Gastrocnemius medialis (tissue), 4 donors: ENCODE measurements at regions not wholly inside any gene's neighbourhood (a gene's known extent, or its start where the extent isn't known, plus 50 kb on each side); places are given as distances from the start of the nearest gene placed in this dataset.

Experiments
- POLR2A ChIP-seq, 2 donors: fragments of 450-650 bp; IDR thresholded peaks; one replicate each; pipeline ENCODE4 v1.6.1; 2017; ENCODE audit warnings: antibody characterized with exemption in 2 of 2, mild to moderate bottlenecking in 2 of 2, moderate library complexity in 2 of 2
- TF ChIP-seq, protein P1 (sequence below), 5 experiments: fragments of 450-650 bp in 3 of 5; fragments of 200-600 bp in 2 of 5; sonication (generic) in 2 of 5; IDR thresholded peaks in 4 of 5; conservative IDR thresholded peaks in 1 of 5; 1 replicate in 4 of 5; 2 replicates in 1 of 5; pipeline ENCODE4 v1.5.1; 2016 to 2019; ENCODE audit warnings: antibody characterized with exemption in 5 of 5, mild to moderate bottlenecking in 3 of 5, moderate library complexity in 3 of 5

DNA sequence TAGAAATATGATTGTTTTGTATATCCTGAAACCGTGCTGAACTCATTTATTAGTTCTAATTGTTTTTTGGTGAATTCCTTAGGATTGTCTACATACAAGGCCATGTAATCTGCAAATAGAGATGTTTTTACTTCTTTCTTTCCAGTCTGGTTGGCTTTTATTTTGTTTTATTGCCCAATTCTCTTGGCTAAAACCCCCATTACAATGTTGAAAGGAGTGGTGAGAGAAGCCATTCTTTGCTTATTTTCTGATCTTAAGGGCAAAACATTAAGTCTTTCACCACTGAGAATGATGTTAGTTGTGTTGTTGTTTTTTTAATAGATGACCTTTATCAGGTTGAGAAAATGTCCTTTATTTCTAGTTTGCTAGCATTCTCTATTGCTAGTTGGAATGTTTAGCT is 157.3 kb downstream of the NTMT2 start:
- TF ChIP-seq POLR2A (IDR thresholded peaks at IDR 0.05), result no peak
- TF ChIP-seq, protein P1, sequence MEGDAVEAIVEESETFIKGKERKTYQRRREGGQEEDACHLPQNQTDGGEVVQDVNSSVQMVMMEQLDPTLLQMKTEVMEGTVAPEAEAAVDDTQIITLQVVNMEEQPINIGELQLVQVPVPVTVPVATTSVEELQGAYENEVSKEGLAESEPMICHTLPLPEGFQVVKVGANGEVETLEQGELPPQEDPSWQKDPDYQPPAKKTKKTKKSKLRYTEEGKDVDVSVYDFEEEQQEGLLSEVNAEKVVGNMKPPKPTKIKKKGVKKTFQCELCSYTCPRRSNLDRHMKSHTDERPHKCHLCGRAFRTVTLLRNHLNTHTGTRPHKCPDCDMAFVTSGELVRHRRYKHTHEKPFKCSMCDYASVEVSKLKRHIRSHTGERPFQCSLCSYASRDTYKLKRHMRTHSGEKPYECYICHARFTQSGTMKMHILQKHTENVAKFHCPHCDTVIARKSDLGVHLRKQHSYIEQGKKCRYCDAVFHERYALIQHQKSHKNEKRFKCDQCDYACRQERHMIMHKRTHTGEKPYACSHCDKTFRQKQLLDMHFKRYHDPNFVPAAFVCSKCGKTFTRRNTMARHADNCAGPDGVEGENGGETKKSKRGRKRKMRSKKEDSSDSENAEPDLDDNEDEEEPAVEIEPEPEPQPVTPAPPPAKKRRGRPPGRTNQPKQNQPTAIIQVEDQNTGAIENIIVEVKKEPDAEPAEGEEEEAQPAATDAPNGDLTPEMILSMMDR (IDR thresholded peaks at IDR 0.05 in 4 of 5, conservative IDR thresholded peaks at IDR 0.05 in 1 of 5), result no peak
